HUDEP-2 (cell line): ENCODE measurements at regions not wholly inside any gene's neighbourhood (a gene's known extent, or its start where the extent isn't known, plus 50 kb on each side); places are given as distances from the start of the nearest gene placed in this dataset.
"Not testable (repeated sequence)": the region's sequence is repeated elsewhere in the genome, so short reads cannot be mapped to it uniquely, and the experiment has no call there.

Experiments
- DNase-seq, 76 experiments: peaks; one replicate each; lab custom pipeline; 2025; ENCODE audit not compliant: unreplicated experiment in 76 of 76; lab: John Stamatoyannopoulos, UW

DNA sequence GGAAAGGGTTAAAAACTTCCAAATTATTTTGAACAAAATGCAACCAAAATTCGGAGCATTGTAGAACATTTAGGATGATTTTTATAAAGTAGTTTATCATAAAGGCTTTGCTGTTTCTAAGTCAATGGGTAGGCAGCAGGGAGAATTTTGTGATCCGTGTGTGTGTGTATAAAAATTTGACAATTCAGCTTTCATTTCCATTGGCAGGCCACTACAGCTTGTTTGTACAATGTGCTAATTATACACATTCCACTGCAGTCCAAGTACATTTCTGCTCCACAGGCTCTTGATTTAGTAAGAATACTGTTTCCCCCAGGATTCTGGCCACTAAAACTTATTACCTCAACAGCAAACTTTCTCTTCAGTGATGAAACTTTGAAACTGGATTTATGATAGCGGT is 71.8 kb upstream of the LTBP1 start:
- DNase-seq = no peak

DNA sequence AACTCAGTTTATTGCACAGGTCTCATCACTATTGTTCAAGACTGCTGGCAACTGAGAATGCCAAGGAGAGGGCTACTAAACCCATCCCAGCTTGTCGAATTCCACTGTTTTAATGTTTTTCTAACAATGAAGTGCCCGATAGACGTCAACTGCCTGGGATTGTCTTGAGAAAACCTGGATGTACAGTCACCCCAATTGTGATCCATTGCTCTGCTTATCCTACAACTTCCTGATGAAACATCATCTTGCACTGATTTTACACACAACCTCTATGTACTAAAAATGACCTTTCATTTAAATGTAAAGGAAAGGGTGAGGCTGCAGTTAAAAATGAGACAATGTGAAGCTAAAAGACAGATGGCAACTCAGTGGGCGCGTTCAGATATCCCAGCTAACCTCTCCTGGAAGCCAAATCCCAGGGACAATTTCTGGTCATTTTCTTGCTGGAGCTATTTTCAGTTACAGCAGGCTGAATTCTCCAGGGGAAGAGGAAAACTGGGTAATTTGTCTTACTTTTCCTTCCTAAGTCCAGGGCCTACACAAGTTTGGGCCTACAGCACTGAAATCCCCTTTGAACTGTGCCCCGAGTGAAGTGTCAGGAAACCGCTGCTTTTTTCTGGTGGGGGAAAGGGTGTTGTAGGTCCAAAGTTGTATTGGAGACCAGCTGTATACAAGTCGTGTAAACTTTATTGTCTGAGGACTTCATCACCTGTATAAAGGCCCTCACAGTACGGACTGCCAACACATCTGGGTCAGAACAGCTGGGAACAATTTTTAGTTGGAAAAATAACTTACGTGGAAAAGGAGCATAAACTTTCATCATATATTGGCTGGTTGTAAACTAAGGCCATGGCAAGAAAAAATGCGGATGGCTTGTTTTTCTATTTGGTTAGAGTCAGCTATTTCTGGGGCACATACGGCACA is 68.9 kb upstream of the LTBP1 start:
- no peak for DNase-seq

DNA sequence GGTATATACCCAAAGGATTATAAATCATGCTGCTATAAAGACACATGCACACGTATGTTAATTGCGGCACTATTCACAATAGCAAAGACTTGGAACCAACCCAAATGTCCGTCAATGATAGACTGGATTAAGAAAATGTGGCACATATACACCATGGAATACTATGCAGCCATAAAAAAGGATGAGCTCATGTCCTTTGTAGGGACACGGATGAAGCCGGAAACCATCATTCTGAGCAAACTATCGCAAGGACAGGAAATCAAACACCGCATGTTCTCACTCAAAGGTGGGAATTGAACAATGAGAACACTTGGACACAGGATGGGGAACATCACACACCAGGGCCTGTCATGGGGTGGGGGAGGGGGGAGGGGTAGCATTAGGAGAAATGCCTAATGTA is 66.8 kb upstream of the LTBP1 start:
- DNase-seq = not testable (repeated sequence)

DNA sequence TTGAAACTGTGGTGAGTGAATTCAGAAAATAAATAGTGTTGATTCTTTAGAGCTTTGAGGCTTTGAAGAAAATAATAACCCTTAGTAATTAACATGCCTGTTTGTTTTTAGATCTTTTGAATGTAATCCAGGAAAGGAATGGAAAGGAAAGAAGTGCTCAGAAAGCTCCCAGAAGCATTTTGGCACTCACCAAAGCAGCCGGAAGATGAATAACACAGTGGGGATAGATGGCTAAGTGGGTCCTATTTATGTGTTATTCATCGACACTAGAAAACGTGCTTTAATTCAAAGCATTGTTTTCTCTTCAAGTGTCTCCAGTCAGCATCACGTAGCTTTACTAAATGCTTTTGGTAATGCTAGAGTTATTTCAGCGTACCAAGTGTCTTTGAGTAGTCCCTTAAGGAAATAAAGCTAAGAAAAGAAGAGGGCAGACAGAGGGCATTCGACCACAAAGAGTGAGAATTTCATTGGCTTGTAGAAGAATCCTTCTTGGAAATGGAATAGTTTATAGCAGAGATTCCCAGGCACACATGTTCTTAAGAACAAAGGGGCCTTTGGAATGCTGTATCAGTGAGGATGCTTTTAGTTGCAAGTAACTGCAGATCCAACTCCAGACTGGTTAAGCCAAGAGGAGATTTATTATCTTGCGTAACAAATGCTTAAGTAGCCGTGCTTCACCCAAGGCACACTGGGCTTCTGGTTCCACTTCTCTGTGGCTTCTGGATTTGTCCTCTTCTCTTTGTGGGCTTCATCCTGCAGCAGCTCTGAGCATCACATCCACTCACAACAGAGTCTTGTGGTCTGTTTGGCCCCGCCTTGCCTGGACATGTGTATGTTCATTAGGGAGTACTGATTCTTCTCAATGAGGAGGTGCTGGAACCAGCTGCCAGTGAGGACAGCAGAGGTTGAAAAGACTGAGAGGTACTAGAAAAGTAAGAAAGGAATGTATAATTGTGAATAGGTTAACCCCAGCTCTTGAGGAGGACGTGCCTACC is 63.6 kb upstream of the LTBP1 start:
- no peak for DNase-seq

DNA sequence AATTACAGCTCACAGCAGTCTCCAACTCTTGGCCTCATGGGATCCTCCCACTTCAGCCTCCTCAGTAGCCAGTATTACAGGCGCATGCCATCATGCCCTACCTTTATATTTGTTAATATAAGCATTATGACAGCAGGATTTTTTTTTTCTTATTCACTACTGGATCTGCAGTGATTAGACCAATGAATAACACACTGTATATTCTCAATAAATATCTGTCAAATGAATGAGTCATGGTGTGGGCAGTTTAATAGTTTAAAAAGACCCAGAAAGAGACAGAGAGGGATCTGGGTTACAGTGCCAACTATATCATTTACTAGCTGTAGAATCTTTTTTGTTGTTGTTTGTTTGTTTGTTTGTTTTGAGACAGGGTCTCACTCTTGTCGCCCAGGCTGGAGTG is 62.4 kb upstream of the LTBP1 start:
- DNase-seq = no peak

DNA sequence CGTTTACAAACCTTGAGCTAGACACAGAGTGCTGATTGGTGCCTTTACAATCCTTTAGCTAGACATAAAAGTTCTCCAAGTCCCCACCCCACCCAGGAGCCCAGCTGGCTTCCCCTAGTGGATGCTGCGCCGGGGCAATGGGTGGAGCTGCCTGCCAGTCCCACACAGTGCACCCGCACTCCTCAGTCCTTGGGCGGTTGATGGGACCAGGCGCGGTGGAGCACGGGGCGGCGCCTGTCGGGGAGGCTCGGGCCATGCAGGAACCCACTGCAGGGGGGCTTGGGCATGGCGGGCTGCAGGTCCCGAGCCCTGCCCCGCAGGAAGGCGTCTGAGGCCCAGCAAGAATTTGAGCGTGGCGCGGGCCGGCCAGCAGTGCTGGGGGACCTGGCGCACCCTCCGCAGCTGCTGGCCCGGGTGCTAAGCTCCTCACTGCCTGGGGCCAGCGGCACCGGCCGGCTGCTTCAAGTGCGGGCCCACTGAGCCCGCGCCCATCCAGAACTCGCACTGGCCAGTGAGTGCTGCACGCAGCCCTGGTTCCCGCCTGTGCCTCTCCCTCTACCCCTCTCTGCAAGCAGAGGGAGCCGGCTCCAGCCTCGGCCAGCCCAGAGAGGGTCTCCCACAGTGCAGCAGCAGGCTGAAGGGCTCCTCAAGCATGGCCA is 60.2 kb upstream of the LTBP1 start:
- DNase-seq = not testable (repeated sequence)

DNA sequence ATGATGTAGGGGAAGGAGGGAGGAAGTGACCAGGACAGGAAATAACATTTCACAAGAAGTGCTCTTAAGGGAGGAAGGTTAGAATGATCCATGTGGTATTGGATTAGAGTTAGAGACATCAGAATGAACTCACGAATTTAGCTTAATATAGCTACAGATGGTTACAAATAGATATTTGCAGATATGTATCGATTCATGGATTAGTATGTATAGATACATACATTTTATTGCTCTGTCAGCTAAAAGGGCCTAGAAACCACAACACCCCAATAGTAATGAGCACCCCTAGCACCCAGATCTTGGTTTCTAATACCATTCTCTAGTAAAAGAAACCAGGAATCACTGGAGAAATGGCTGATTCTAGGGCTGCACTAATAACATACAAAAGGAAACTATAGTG is 59.6 kb upstream of the LTBP1 start:
- no peak for DNase-seq

DNA sequence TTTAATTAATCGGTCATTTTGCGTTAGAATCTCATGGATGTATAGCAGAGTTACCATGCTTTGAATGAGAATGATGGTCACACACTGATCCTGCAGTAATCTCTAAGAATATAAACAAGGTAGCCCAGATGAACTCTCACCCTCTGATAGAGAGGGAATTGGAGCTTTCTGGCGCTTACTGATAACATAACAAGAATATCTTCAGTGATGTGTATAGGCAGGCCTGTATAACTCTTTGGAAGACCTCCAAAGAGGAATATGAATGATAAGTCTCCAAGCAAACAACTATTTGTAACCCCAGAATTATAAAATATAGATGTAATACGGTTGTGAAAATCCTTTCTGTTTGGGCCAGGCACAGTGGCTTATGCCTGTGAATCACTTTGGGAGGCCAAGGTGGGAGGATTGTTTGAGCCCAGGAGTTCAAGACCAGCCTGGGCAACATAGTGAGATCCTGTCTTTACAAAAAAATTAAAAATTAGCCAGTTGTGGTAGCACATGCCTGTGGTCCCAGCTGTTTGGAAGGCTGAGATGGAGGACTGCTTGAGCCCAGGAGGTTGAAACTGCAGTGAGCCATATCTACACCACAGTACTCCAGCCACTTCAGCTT is 52.5 kb upstream of the LTBP1 start:
- peak in 34 of 76 experiments; percentile 3 to 75 (median 41) for DNase-seq

DNA sequence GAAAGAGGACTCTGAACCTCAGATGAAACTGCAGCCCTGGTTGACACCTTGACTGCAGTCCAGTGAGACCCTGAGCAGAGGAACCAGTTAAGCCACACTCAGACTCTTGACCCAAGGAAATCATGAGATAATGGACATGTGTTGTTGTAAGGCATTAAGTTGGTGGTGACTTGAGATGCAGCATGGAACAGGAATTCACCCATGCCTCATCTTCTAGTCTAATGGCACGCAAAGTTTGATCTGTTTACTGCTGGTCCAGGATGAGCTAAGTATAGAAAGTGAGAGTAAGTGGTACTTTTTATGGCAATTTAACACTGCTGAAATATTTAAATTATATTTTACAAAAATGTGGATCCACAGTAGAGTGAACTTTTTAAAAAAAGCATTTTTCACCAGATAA is 51.3 kb upstream of the LTBP1 start:
- no peak for DNase-seq
